PC-3 (cell line): ENCODE measurements at regions not wholly inside any gene's neighbourhood (a gene's known extent, or its start where the extent isn't known, plus 50 kb on each side); places are given as distances from the start of the nearest gene placed in this dataset.
A peak's percentile ranks its signal among the peaks of the same experiment; 100 is the strongest.

Source experiments
- ATAC-seq: fragments of 200-7000 bp; cut with Tn5 transposase; 2 replicates; pipeline ENCODE4 v1.9.1; 2020; ENCODE audit warnings: mild to moderate bottlenecking, moderate library complexity
- BruUV-seq: library from RNA; stranded (reverse); fragments of 400-500 nt; replicated peaks from 2 replicates; lab custom pipeline; 2021; lab: Mats Ljungman, UMichigan
- CTCF ChIA-PET: fragments of 300-600 bp; sonication (Branson Sonifier 250); formaldehyde crosslinking; loops from one replicate; lab custom pipeline; 2022; ENCODE audit warnings: antibody characterized with exemption; lab: Charles Lee
- POLR2A ChIA-PET: fragments of 300-600 bp; sonication (Branson Sonifier 250); formaldehyde crosslinking; loops from one replicate; lab custom pipeline; 2022; ENCODE audit warnings: antibody characterized with exemption; ENCODE audit not compliant: unreplicated experiment; lab: Charles Lee
- DNase-seq: peaks from one replicate; pipeline ENCODE4 v3.0.0-alpha.2; 2015
- H2AFZ ChIP-seq: fragments of 300-600 bp; sonication (generic); 2 replicates; pipeline ENCODE4 v1.6.0; 2016; ENCODE audit warnings: antibody characterized with exemption, low read length
- H3F3A ChIP-seq: fragments of 300-600 bp; sonication (generic); one replicate; pipeline ENCODE4 v1.6.0; 2017; ENCODE audit warnings: antibody characterized with exemption, low read length, control low read depth, mild to moderate bottlenecking; ENCODE audit not compliant: unreplicated experiment
- H3K27ac ChIP-seq: fragments of 300-600 bp; sonication (generic); 2 replicates; pipeline ENCODE4 v1.5.1; 2016; ENCODE audit warnings: mild to moderate bottlenecking, low read length
- H3K27me3 ChIP-seq: fragments of 300-600 bp; sonication (generic); 2 replicates; pipeline ENCODE4 v1.6.1; 2016; ENCODE audit warnings: low read length, mixed read lengths
- H3K36me3 ChIP-seq: fragments of 300-600 bp; sonication (generic); 2 replicates; pipeline ENCODE4 v1.6.1; 2016; ENCODE audit warnings: low read depth, mixed run types, low read length, mixed read lengths
- H3K4me1 ChIP-seq: fragments of 300-600 bp; sonication (generic); 2 replicates; pipeline ENCODE4 v1.5.1; 2016; ENCODE audit warnings: low read length; ENCODE audit not compliant: insufficient read depth
- H3K4me2 ChIP-seq: fragments of 300-600 bp; sonication (generic); 2 replicates; pipeline ENCODE4 v1.6.0; 2016; ENCODE audit warnings: low read length
- H3K4me3 ChIP-seq: fragments of 300-600 bp; sonication (generic); 2 replicates; pipeline ENCODE4 v1.5.1; 2016; ENCODE audit warnings: mild to moderate bottlenecking, low read length, mixed read lengths
- H3K79me2 ChIP-seq: fragments of 300-600 bp; sonication (generic); 2 replicates; pipeline ENCODE4 v1.6.1; 2017; ENCODE audit warnings: low read length, mixed read lengths
- H3K9ac ChIP-seq: fragments of 300-600 bp; sonication (generic); 2 replicates; pipeline ENCODE4 v1.6.0; 2016; ENCODE audit warnings: mild to moderate bottlenecking, low read length
- H3K9me2 ChIP-seq: fragments of 300-600 bp; sonication (generic); replicated peaks from 2 replicates; pipeline ENCODE4 v1.6.1; 2016; ENCODE audit warnings: mixed run types, low read length, mixed read lengths
- H3K9me3 ChIP-seq: fragments of 300-600 bp; sonication (generic); 2 replicates; pipeline ENCODE4 v1.6.1; 2016; ENCODE audit warnings: low read length, mixed read lengths
- H4K20me1 ChIP-seq: fragments of 300-600 bp; sonication (generic); 2 replicates; pipeline ENCODE4 v1.6.1; 2016; ENCODE audit warnings: low read length, mixed read lengths
- CTCF ChIP-seq: fragments of 300-600 bp; sonication (generic); conservative IDR thresholded peaks from 2 replicates; pipeline ENCODE4 v1.5.1; 2017; ENCODE audit warnings: antibody characterized with exemption, low read depth, mild to moderate bottlenecking, low read length
- EZH2 ChIP-seq: fragments of 300-600 bp; sonication (generic); IDR thresholded peaks from one replicate; pipeline ENCODE4 v1.6.1; 2017; ENCODE audit warnings: antibody characterized with exemption, mild to moderate bottlenecking, low read length; ENCODE audit not compliant: unreplicated experiment
- EZH2phosphoT487 ChIP-seq: fragments of 300-600 bp; sonication (generic); IDR thresholded peaks from 2 replicates; pipeline ENCODE4 v1.6.1; 2018; ENCODE audit warnings: mild to moderate bottlenecking, antibody characterized with exemption, low read length, borderline replicate concordance
- intact Hi-C: fragments of 100-400 bp; cut with micrococcal nuclease; formaldehyde crosslinking; loops from 2 replicates; pipeline ENCODE4 v1.9.0; 2023

GRCh38 chr1:82240571-82240970 lies 439.8 kb downstream of the ADGRL2 start:
- BruUV-seq = no TSS peak
- no peaks in the 10 kb centered on the region for H3F3A ChIP-seq
- TF ChIP-seq EZH2phosphoT487 = no peak
- TF ChIP-seq CTCF = no peak
- no peak for TF ChIP-seq EZH2
- H3K79me2 ChIP-seq = no peaks in the 10 kb centered on the region
- no peaks in the 10 kb centered on the region for H4K20me1 ChIP-seq
- ATAC-seq (no peak), DNase-seq (no peak)
- no peak overlapping the region for H3K4me3 ChIP-seq
- H3K36me3 ChIP-seq = no peaks in the 10 kb centered on the region
- no peaks in the 10 kb centered on the region for H3K9me2 ChIP-seq
- H3K27me3 ChIP-seq = no peaks in the 10 kb centered on the region
- ChIA-PET POLR2A (no interaction called here), CTCF (no interaction called here)
- H3K4me2 ChIP-seq = no peak overlapping the region
- no peak overlapping the region for H2AFZ ChIP-seq
- H3K27ac ChIP-seq = no peak overlapping the region
- H3K4me1 ChIP-seq = no peaks in the 10 kb centered on the region
- no peak overlapping the region for H3K9ac ChIP-seq
- intact Hi-C loops = no loop called here
- no peaks in the 10 kb centered on the region for H3K9me3 ChIP-seq

DNA sequence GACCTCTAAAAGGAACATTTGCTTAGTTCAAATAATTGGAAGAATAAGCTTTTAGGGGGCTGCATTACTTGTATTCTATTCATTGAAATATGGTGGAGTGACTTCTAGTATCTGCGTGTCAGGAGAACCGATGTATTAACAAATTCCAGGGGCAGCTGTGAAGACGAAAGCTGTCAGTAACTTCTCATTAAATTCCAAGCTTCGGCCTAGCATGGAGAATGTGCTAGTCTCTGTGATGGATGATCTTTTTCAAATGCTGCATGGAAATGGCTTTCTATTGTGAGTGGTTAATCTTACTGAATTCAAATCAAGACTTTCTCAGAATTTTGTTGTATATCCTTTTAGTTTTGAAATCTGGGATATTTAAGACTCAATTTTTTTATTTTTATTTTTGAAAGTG lies 429.9 kb downstream of the ADGRL2 start:
- intact Hi-C loops = no loop called here
- no TSS peak for BruUV-seq
- Histone ChIP-seq H3K27ac (no peak overlapping the region), H3K79me2 (no peaks in the 10 kb centered on the region), H3K27me3 (no peaks in the 10 kb centered on the region), H3K9me2 (no peaks in the 10 kb centered on the region), H3K9me3 (no peaks in the 10 kb centered on the region), H3F3A (no peaks in the 10 kb centered on the region), H2AFZ (no peak overlapping the region), H3K4me2 (no peak overlapping the region), H3K4me1 (no peaks in the 10 kb centered on the region), H3K4me3 (no peak overlapping the region), H3K9ac (no peak overlapping the region), H4K20me1 (no peaks in the 10 kb centered on the region), H3K36me3 (no peaks in the 10 kb centered on the region)
- no peak for ATAC-seq
- TF ChIP-seq EZH2 (no peak), EZH2phosphoT487 (no peak), CTCF (no peak)
- CTCF ChIA-PET = no interaction called here
- no peak for DNase-seq
- POLR2A ChIA-PET = no interaction called here

GRCh38 chr1:82227306-82228095 lies 426.8 kb downstream of the ADGRL2 start:
- no peak overlapping the region for H3K9ac ChIP-seq
- no TSS peak for BruUV-seq
- no peak for ATAC-seq
- intact Hi-C loops = no loop called here
- H3K27ac ChIP-seq = no peak overlapping the region
- H2AFZ ChIP-seq = no peak overlapping the region
- no peak for TF ChIP-seq CTCF
- TF ChIP-seq EZH2phosphoT487 = no peak
- no peak for TF ChIP-seq EZH2
- no peaks in the 10 kb centered on the region for H3K79me2 ChIP-seq
- POLR2A ChIA-PET = no interaction called here
- no peaks in the 10 kb centered on the region for H3K9me2 ChIP-seq
- H3K27me3 ChIP-seq = no peaks in the 10 kb centered on the region
- CTCF ChIA-PET = no interaction called here
- H4K20me1 ChIP-seq = no peaks in the 10 kb centered on the region
- DNase-seq = peak; percentile 27
- H3K4me3 ChIP-seq = no peak overlapping the region
- H3K36me3 ChIP-seq = no peaks in the 10 kb centered on the region
- H3K4me2 ChIP-seq = no peak overlapping the region
- no peaks in the 10 kb centered on the region for H3K9me3 ChIP-seq
- no peaks in the 10 kb centered on the region for H3F3A ChIP-seq
- no peaks in the 10 kb centered on the region for H3K4me1 ChIP-seq
